HFFc6 (cell line): ENCODE measurements at regions not wholly inside any gene's neighbourhood (a gene's known extent, or its start where the extent isn't known, plus 50 kb on each side); places are given as distances from the start of the nearest gene placed in this dataset.

ENCODE experiments used
- DNase-seq: peaks from one replicate; pipeline ENCODE4 v3.0.0-alpha.2; 2018
- H3K27ac Mint-ChIP-seq: 2 replicates; pipeline ENCODE4 v1.8.0; 2020; ENCODE audit warnings: mild to moderate bottlenecking, mixed read lengths
- H3K27me3 Mint-ChIP-seq: 2 replicates; pipeline ENCODE4 v1.8.0; 2021; ENCODE audit warnings: mild to moderate bottlenecking, moderate library complexity, mixed read lengths; ENCODE audit not compliant: insufficient read depth
- H3K36me3 Mint-ChIP-seq: 2 replicates; pipeline ENCODE4 v1.8.0; 2021; ENCODE audit warnings: low read depth, mixed read lengths
- H3K4me1 Mint-ChIP-seq: 2 replicates; pipeline ENCODE4 v1.8.0; 2020; ENCODE audit warnings: low read depth, mixed read lengths
- H3K4me3 Mint-ChIP-seq: 2 replicates; pipeline ENCODE4 v1.8.0; 2020; ENCODE audit warnings: mild to moderate bottlenecking, moderate library complexity, mixed read lengths
- H3K9me3 Mint-ChIP-seq: 2 replicates; pipeline ENCODE4 v1.8.0; 2020; ENCODE audit warnings: mild to moderate bottlenecking, mixed read lengths
- CTCF ChIP-seq: fragments of 200-600 bp; sonication (generic); IDR thresholded peaks from 2 replicates; pipeline ENCODE4 v1.5.0; 2021; ENCODE audit warnings: antibody characterized with exemption, mild to moderate bottlenecking

- Mint-ChIP-seq H3K4me3 (no peak overlapping the region), H3K27ac (no peak overlapping the region), H3K36me3 (no peaks in the 10 kb centered on the region), H3K27me3 (no peaks in the 10 kb centered on the region), H3K9me3 (peaks cover 21% of the 10 kb centered on the region; the same call in 1 of the 2 replicates), H3K4me1 (no peaks in the 10 kb centered on the region)
- no peak for DNase-seq
- no peak for TF ChIP-seq CTCF
These were observed 82.7 kb upstream of the STK32A start for GRCh38 chr5:147152086-147152485.

GRCh38 chr5:147154809-147155208, 80.0 kb upstream of the STK32A start:
- no peak for DNase-seq
- no peak for TF ChIP-seq CTCF
- H3K27me3 Mint-ChIP-seq, result no peaks in the 10 kb centered on the region
- peaks cover 18% of the 10 kb centered on the region; the same call in 1 of the 2 replicates for H3K9me3 Mint-ChIP-seq
- no peak overlapping the region for H3K27ac Mint-ChIP-seq
- no peaks in the 10 kb centered on the region for H3K36me3 Mint-ChIP-seq
- no peak overlapping the region for H3K4me3 Mint-ChIP-seq
- H3K4me1 Mint-ChIP-seq, result no peaks in the 10 kb centered on the region

GRCh38 chr5:147156012-147156411, 78.8 kb upstream of the STK32A start:
- no peaks in the 10 kb centered on the region for H3K36me3 Mint-ChIP-seq
- H3K4me1 Mint-ChIP-seq, result no peaks in the 10 kb centered on the region
- H3K27me3 Mint-ChIP-seq, result no peaks in the 10 kb centered on the region
- no peak for TF ChIP-seq CTCF
- H3K4me3 Mint-ChIP-seq, result no peak overlapping the region
- no peak for DNase-seq
- no peak overlapping the region for H3K27ac Mint-ChIP-seq
- H3K9me3 Mint-ChIP-seq, result peaks cover 14% of the 10 kb centered on the region; the same call in 1 of the 2 replicates

GRCh38 chr5:147160902-147161700, 73.7 kb upstream of the STK32A start:
- DNase-seq, result no peak
- no peaks in the 10 kb centered on the region for H3K4me1 Mint-ChIP-seq
- no peaks in the 10 kb centered on the region; the same call in 1 of the 2 replicates for H3K36me3 Mint-ChIP-seq
- peaks cover 3% of the 10 kb centered on the region for H3K9me3 Mint-ChIP-seq
- no peak overlapping the region for H3K4me3 Mint-ChIP-seq
- no peak for TF ChIP-seq CTCF
- H3K27me3 Mint-ChIP-seq, result no peaks in the 10 kb centered on the region
- H3K27ac Mint-ChIP-seq, result no peak overlapping the region

GRCh38 chr5:147162740-147163139, 72.1 kb upstream of the STK32A start:
- H3K4me1 Mint-ChIP-seq, result no peaks in the 10 kb centered on the region
- TF ChIP-seq CTCF, result no peak
- no peaks in the 10 kb centered on the region for H3K27me3 Mint-ChIP-seq
- DNase-seq, result no peak
- H3K36me3 Mint-ChIP-seq, result no peaks in the 10 kb centered on the region; the same call in 1 of the 2 replicates
- H3K4me3 Mint-ChIP-seq, result no peak overlapping the region
- no peak overlapping the region for H3K27ac Mint-ChIP-seq
- peaks cover 3% of the 10 kb centered on the region for H3K9me3 Mint-ChIP-seq
